Type B pancreatic cell (in vitro differentiated cells): ENCODE measurements at regions not wholly inside any gene's neighbourhood (a gene's known extent, or its start where the extent isn't known, plus 50 kb on each side); places are given as distances from the start of the nearest gene placed in this dataset.
"Not testable (repeated sequence)": the region's sequence is repeated elsewhere in the genome, so short reads cannot be mapped to it uniquely, and the experiment has no call there.

Experiments used
- DNase-seq: peaks from one replicate; pipeline ENCODE4 v3.0.0; 2021; ENCODE audit warnings: mixed read lengths; ENCODE audit not compliant: unreplicated experiment; ENCODE audit errors: extremely low spot score
- H3K27ac Mint-ChIP-seq: 2 replicates; pipeline ENCODE4 v1.8.0; 2021; ENCODE audit warnings: mild to moderate bottlenecking, mixed read lengths
- H3K27me3 Mint-ChIP-seq: 2 replicates; pipeline ENCODE4 v1.8.0; 2021; ENCODE audit warnings: mixed read lengths
- H3K36me3 Mint-ChIP-seq: 2 replicates; pipeline ENCODE4 v1.8.0; 2021; ENCODE audit warnings: mixed read lengths
- H3K4me1 Mint-ChIP-seq: one replicate; pipeline ENCODE4 v1.8.0; 2021; ENCODE audit warnings: mixed read lengths; ENCODE audit not compliant: unreplicated experiment
- H3K4me3 Mint-ChIP-seq: 2 replicates; pipeline ENCODE4 v1.8.0; 2021; ENCODE audit warnings: mild to moderate bottlenecking, mixed read lengths
- H3K9me3 Mint-ChIP-seq: 2 replicates; pipeline ENCODE4 v1.8.0; 2021; ENCODE audit warnings: mixed read lengths
- CTCF ChIP-seq: fragments of 200-600 bp; sonication (generic); conservative IDR thresholded peaks from 2 replicates; pipeline ENCODE4 v1.5.0; 2021; ENCODE audit warnings: antibody characterized with exemption, mild to moderate bottlenecking

GRCh38 chr5:163889369-163889768, 383.9 kb downstream of the MAT2B start:
- H3K4me1 Mint-ChIP-seq: peaks cover 8% of the 10 kb centered on the region
- DNase-seq: no peak
- no peak overlapping the region for H3K27ac Mint-ChIP-seq
- H3K4me3 Mint-ChIP-seq: no peak overlapping the region
- peaks cover 11% of the 10 kb centered on the region for H3K9me3 Mint-ChIP-seq
- no peaks in the 10 kb centered on the region for H3K27me3 Mint-ChIP-seq
- no peak for TF ChIP-seq CTCF
- no peaks in the 10 kb centered on the region for H3K36me3 Mint-ChIP-seq

GRCh38 chr5:163890261-163890660, 384.8 kb downstream of the MAT2B start:
- TF ChIP-seq CTCF: no peak
- H3K9me3 Mint-ChIP-seq: peaks cover 13% of the 10 kb centered on the region
- no peaks in the 10 kb centered on the region for H3K27me3 Mint-ChIP-seq
- H3K27ac Mint-ChIP-seq: no peak overlapping the region
- peaks cover 8% of the 10 kb centered on the region for H3K4me1 Mint-ChIP-seq
- DNase-seq: no peak
- no peak overlapping the region for H3K4me3 Mint-ChIP-seq
- no peaks in the 10 kb centered on the region for H3K36me3 Mint-ChIP-seq

GRCh38 chr5:163893281-163893680, 387.9 kb downstream of the MAT2B start:
- Mint-ChIP-seq H3K4me1 (peaks cover 8% of the 10 kb centered on the region), H3K9me3 (peaks cover 10% of the 10 kb centered on the region), H3K27me3 (no peaks in the 10 kb centered on the region), H3K4me3 (no peak overlapping the region), H3K36me3 (no peaks in the 10 kb centered on the region), H3K27ac (no peak overlapping the region)
- no peak for TF ChIP-seq CTCF
- DNase-seq: no peak

DNA sequence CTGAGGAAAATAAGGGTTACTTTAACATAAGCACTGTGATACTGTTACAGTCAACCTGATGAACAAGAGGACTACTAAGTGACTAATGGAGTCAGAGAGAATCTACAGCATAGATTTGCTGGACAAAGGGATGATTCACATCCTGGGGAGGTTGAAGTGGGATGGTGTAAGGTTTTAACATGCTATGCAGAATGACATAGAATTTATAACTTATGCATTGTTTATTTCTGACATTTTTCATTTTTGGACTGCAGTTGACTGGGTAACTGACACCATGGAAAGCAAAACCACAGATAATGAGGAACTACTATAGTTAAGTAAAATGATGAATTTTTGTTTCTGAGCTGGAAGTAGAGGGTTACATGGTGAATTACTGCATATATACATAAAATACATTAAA, 389.2 kb downstream of the MAT2B start:
- Mint-ChIP-seq H3K4me3 (no peak overlapping the region), H3K9me3 (peaks cover 10% of the 10 kb centered on the region), H3K27ac (no peak overlapping the region), H3K4me1 (no peaks in the 10 kb centered on the region), H3K27me3 (no peaks in the 10 kb centered on the region), H3K36me3 (no peaks in the 10 kb centered on the region)
- TF ChIP-seq CTCF: no peak
- DNase-seq: no peak

GRCh38 chr5:163898873-163899272, 393.5 kb downstream of the MAT2B start:
- no peak for TF ChIP-seq CTCF
- Mint-ChIP-seq H3K27ac (no peak overlapping the region), H3K27me3 (no peaks in the 10 kb centered on the region), H3K4me3 (no peak overlapping the region), H3K9me3 (peaks cover 5% of the 10 kb centered on the region), H3K4me1 (no peaks in the 10 kb centered on the region), H3K36me3 (no peaks in the 10 kb centered on the region)
- no peak for DNase-seq

- H3K4me1 Mint-ChIP-seq: peaks cover 13% of the 10 kb centered on the region
- not testable (repeated sequence) for DNase-seq, H3K9me3 Mint-ChIP-seq, H3K4me3 Mint-ChIP-seq, H3K27me3 Mint-ChIP-seq, H3K27ac Mint-ChIP-seq, H3K36me3 Mint-ChIP-seq
Observed at GRCh38 chr5:163907783-163908182, 402.4 kb downstream of the MAT2B start.
